PC-3 (cell line): ENCODE measurements at regions not wholly inside any gene's neighbourhood (a gene's known extent, or its start where the extent isn't known, plus 50 kb on each side); places are given as distances from the start of the nearest gene placed in this dataset.

Experiments used
- ATAC-seq: fragments of 200-7000 bp; cut with Tn5 transposase; 2 replicates; pipeline ENCODE4 v1.9.1; 2020; ENCODE audit warnings: mild to moderate bottlenecking, moderate library complexity
- BruUV-seq: library from RNA; stranded (reverse); fragments of 400-500 nt; replicated peaks from 2 replicates; lab custom pipeline; 2021; lab: Mats Ljungman, UMichigan
- CTCF ChIA-PET: fragments of 300-600 bp; sonication (Branson Sonifier 250); formaldehyde crosslinking; loops from one replicate; lab custom pipeline; 2022; ENCODE audit warnings: antibody characterized with exemption; lab: Charles Lee
- POLR2A ChIA-PET: fragments of 300-600 bp; sonication (Branson Sonifier 250); formaldehyde crosslinking; loops from one replicate; lab custom pipeline; 2022; ENCODE audit warnings: antibody characterized with exemption; ENCODE audit not compliant: unreplicated experiment; lab: Charles Lee
- DNase-seq: peaks from one replicate; pipeline ENCODE4 v3.0.0-alpha.2; 2015
- H2AFZ ChIP-seq: fragments of 300-600 bp; sonication (generic); 2 replicates; pipeline ENCODE4 v1.6.0; 2016; ENCODE audit warnings: antibody characterized with exemption, low read length
- H3F3A ChIP-seq: fragments of 300-600 bp; sonication (generic); one replicate; pipeline ENCODE4 v1.6.0; 2017; ENCODE audit warnings: antibody characterized with exemption, low read length, control low read depth, mild to moderate bottlenecking; ENCODE audit not compliant: unreplicated experiment
- H3K27ac ChIP-seq: fragments of 300-600 bp; sonication (generic); 2 replicates; pipeline ENCODE4 v1.5.1; 2016; ENCODE audit warnings: mild to moderate bottlenecking, low read length
- H3K27me3 ChIP-seq: fragments of 300-600 bp; sonication (generic); 2 replicates; pipeline ENCODE4 v1.6.1; 2016; ENCODE audit warnings: low read length, mixed read lengths
- H3K36me3 ChIP-seq: fragments of 300-600 bp; sonication (generic); 2 replicates; pipeline ENCODE4 v1.6.1; 2016; ENCODE audit warnings: low read depth, mixed run types, low read length, mixed read lengths
- H3K4me1 ChIP-seq: fragments of 300-600 bp; sonication (generic); 2 replicates; pipeline ENCODE4 v1.5.1; 2016; ENCODE audit warnings: low read length; ENCODE audit not compliant: insufficient read depth
- H3K4me2 ChIP-seq: fragments of 300-600 bp; sonication (generic); 2 replicates; pipeline ENCODE4 v1.6.0; 2016; ENCODE audit warnings: low read length
- H3K4me3 ChIP-seq: fragments of 300-600 bp; sonication (generic); 2 replicates; pipeline ENCODE4 v1.5.1; 2016; ENCODE audit warnings: mild to moderate bottlenecking, low read length, mixed read lengths
- H3K79me2 ChIP-seq: fragments of 300-600 bp; sonication (generic); 2 replicates; pipeline ENCODE4 v1.6.1; 2017; ENCODE audit warnings: low read length, mixed read lengths
- H3K9ac ChIP-seq: fragments of 300-600 bp; sonication (generic); 2 replicates; pipeline ENCODE4 v1.6.0; 2016; ENCODE audit warnings: mild to moderate bottlenecking, low read length
- H3K9me2 ChIP-seq: fragments of 300-600 bp; sonication (generic); replicated peaks from 2 replicates; pipeline ENCODE4 v1.6.1; 2016; ENCODE audit warnings: mixed run types, low read length, mixed read lengths
- H3K9me3 ChIP-seq: fragments of 300-600 bp; sonication (generic); 2 replicates; pipeline ENCODE4 v1.6.1; 2016; ENCODE audit warnings: low read length, mixed read lengths
- H4K20me1 ChIP-seq: fragments of 300-600 bp; sonication (generic); 2 replicates; pipeline ENCODE4 v1.6.1; 2016; ENCODE audit warnings: low read length, mixed read lengths
- CTCF ChIP-seq: fragments of 300-600 bp; sonication (generic); conservative IDR thresholded peaks from 2 replicates; pipeline ENCODE4 v1.5.1; 2017; ENCODE audit warnings: antibody characterized with exemption, low read depth, mild to moderate bottlenecking, low read length
- EZH2 ChIP-seq: fragments of 300-600 bp; sonication (generic); IDR thresholded peaks from one replicate; pipeline ENCODE4 v1.6.1; 2017; ENCODE audit warnings: antibody characterized with exemption, mild to moderate bottlenecking, low read length; ENCODE audit not compliant: unreplicated experiment
- EZH2phosphoT487 ChIP-seq: fragments of 300-600 bp; sonication (generic); IDR thresholded peaks from 2 replicates; pipeline ENCODE4 v1.6.1; 2018; ENCODE audit warnings: mild to moderate bottlenecking, antibody characterized with exemption, low read length, borderline replicate concordance
- intact Hi-C: fragments of 100-400 bp; cut with micrococcal nuclease; formaldehyde crosslinking; loops from 2 replicates; pipeline ENCODE4 v1.9.0; 2023

- no peak overlapping the region for H3K27ac ChIP-seq
- no peak overlapping the region for H3K9ac ChIP-seq
- no peaks in the 10 kb centered on the region for H3K9me3 ChIP-seq
- intact Hi-C loops: no loop called here
- ATAC-seq: no peak
- H3F3A ChIP-seq: no peaks in the 10 kb centered on the region
- no peaks in the 10 kb centered on the region for H3K36me3 ChIP-seq
- H3K4me1 ChIP-seq: no peaks in the 10 kb centered on the region
- H2AFZ ChIP-seq: no peak overlapping the region
- H3K4me3 ChIP-seq: no peak overlapping the region
- no peaks in the 10 kb centered on the region for H3K27me3 ChIP-seq
- CTCF ChIA-PET: no interaction called here
- no peak for TF ChIP-seq CTCF
- no peak for TF ChIP-seq EZH2phosphoT487
- TF ChIP-seq EZH2: no peak
- DNase-seq: no peak
- no TSS peak for BruUV-seq
- no peaks in the 10 kb centered on the region for H4K20me1 ChIP-seq
- H3K79me2 ChIP-seq: no peaks in the 10 kb centered on the region
- H3K9me2 ChIP-seq: no peaks in the 10 kb centered on the region
- POLR2A ChIA-PET: no interaction called here
- no peak overlapping the region for H3K4me2 ChIP-seq
Measured at GRCh38 chr19:33971073-33971472, 174.4 kb downstream of the KCTD15 start.

DNA sequence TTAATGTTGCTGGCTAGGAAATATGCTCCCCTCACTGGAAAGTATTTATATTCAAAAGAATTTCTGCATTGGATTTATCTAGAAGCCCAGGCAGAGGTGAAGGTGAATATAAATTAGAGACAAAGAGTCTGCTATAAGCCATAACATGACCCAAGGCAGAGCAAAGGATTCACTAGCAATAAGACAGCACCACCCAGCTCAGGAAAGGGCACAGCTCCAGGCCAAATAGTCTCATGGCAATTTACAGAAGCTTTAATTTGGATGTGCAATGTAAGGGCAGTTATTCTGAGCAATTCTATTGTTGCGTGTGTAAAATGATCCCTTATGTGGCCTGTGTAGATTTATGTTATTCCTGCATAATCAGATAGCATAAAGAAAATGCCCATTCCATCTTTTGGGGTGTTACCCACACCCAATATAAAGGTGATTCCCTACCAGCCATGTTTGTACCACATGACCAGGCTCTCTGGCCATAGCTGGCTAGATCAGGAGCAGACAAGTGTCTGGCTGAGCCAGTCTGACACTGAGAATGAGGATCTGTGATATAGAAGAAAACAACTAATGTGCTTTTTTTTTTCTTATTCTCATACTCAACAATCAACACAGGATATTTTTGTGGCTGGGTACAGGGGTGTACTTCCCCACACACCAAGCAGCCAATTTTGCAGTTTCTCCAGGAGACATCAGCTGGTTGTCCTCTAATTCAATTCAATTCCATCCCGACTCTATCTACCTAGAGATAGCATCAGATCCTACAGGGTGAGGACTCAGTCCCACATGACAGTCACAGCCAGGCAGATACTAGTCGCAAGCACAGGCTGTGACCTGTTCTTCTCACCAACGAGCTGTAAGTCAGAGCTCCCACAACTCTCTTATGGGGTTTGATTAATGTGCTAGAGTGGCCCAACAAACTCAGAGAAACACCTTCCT lies 181.4 kb downstream of the KCTD15 start:
- no peak overlapping the region for H3K4me3 ChIP-seq
- H3K36me3 ChIP-seq: no peaks in the 10 kb centered on the region
- H3K4me1 ChIP-seq: no peaks in the 10 kb centered on the region
- H3K79me2 ChIP-seq: no peaks in the 10 kb centered on the region
- no peak for DNase-seq
- POLR2A ChIA-PET: no interaction called here
- H3K27me3 ChIP-seq: 0 out of 2 replicates have a peak, but pooled peaks cover 11% of the 10 kb centered on the region
- no peaks in the 10 kb centered on the region for H4K20me1 ChIP-seq
- no peaks in the 10 kb centered on the region for H3K9me2 ChIP-seq
- H2AFZ ChIP-seq: no peak overlapping the region
- no peaks in the 10 kb centered on the region for H3K9me3 ChIP-seq
- CTCF ChIA-PET: no interaction called here
- TF ChIP-seq EZH2phosphoT487 (no peak), EZH2 (no peak), CTCF (no peak)
- no peak overlapping the region for H3K9ac ChIP-seq
- H3K27ac ChIP-seq: no peak overlapping the region
- H3K4me2 ChIP-seq: no peak overlapping the region
- intact Hi-C loops: no loop called here
- no peak for ATAC-seq
- BruUV-seq: no TSS peak
- no peaks in the 10 kb centered on the region for H3F3A ChIP-seq

- 0 out of 2 replicates have a peak, but pooled peaks cover 11% of the 10 kb centered on the region for H3K27me3 ChIP-seq
- ChIA-PET POLR2A (no interaction called here), CTCF (interaction anchor here (0.6 kb wide), 1 partner anchor 288 kb away, joined by 3 read pairs; no protein-coding TSS in a partner anchor)
- H3K36me3 ChIP-seq: no peaks in the 10 kb centered on the region
- no peaks in the 10 kb centered on the region for H3K9me2 ChIP-seq
- no peak for ATAC-seq
- no peak overlapping the region for H3K27ac ChIP-seq
- intact Hi-C loops: no loop called here
- no peaks in the 10 kb centered on the region for H3K9me3 ChIP-seq
- no peak overlapping the region for H3K9ac ChIP-seq
- BruUV-seq: no TSS peak
- no peaks in the 10 kb centered on the region for H4K20me1 ChIP-seq
- no peak overlapping the region for H3K4me3 ChIP-seq
- no peaks in the 10 kb centered on the region for H3K79me2 ChIP-seq
- TF ChIP-seq CTCF (no peak; the same call in 1 of the 2 replicates), EZH2phosphoT487 (no peak), EZH2 (no peak)
- no peak for DNase-seq
- no peaks in the 10 kb centered on the region for H3F3A ChIP-seq
- H2AFZ ChIP-seq: no peak overlapping the region
- H3K4me2 ChIP-seq: no peak overlapping the region
- H3K4me1 ChIP-seq: no peaks in the 10 kb centered on the region
Measured at GRCh38 chr19:33982706-33983105, 186.0 kb downstream of the KCTD15 start.
